Gastrocnemius medialis (tissue), 4 donors: ENCODE measurements at regions not wholly inside any gene's neighbourhood (a gene's known extent, or its start where the extent isn't known, plus 50 kb on each side); places are given as distances from the start of the nearest gene placed in this dataset.

ENCODE experiments used
- ATAC-seq, 2 donors: fragments of 150-250 bp; one replicate each; pipeline ENCODE4 v1.9.1; 2016
- DNase-seq, 2 donors: peaks; one replicate each; pipeline ENCODE4 v3.0.0-alpha.2; 2019
- H3K27ac ChIP-seq, 4 donors: fragments of 200-600 bp; sonication (generic); 1 replicate in 1 of 4; 2 replicates in 3 of 4; pipeline ENCODE4 v1.5.1; 2016 to 2018; ENCODE audit warnings: mild to moderate bottlenecking in 2 of 4, moderate library complexity in 1 of 4
- H3K27me3 ChIP-seq, 3 donors: fragments of 200-600 bp; sonication (generic) in 2 of 3; 1 replicate in 1 of 3; 2 replicates in 2 of 3; pipeline versions ENCODE4 v1.5.1 to v1.6.0; 2016 to 2019; ENCODE audit warnings: mild to moderate bottlenecking in 1 of 3, moderate library complexity in 1 of 3
- H3K36me3 ChIP-seq, 2 donors: fragments of 200-600 bp; sonication (generic) in 1 of 2; one replicate each; pipeline ENCODE4 v1.5.1; 2017 to 2018
- H3K4me1 ChIP-seq, 2 donors: fragments of 200-600 bp; sonication (generic) in 1 of 2; one replicate each; pipeline ENCODE4 v1.5.1; 2016 to 2017; ENCODE audit warnings: mild to moderate bottlenecking in 2 of 2
- H3K4me3 ChIP-seq, 4 donors: fragments of 200-600 bp; sonication (generic) in 3 of 4; 1 replicate in 1 of 4; 2 replicates in 3 of 4; pipeline ENCODE4 v1.5.1; 2016 to 2019; ENCODE audit warnings: mild to moderate bottlenecking in 2 of 4
- H3K9me3 ChIP-seq, 3 donors: fragments of 200-600 bp; sonication (generic) in 2 of 3; 1 replicate in 1 of 3; 2 replicates in 2 of 3; pipeline ENCODE4 v1.5.1; 2016 to 2019
- CTCF ChIP-seq, 5 experiments: fragments of 450-650 bp in 3 of 5; fragments of 200-600 bp in 2 of 5; sonication (generic) in 2 of 5; IDR thresholded peaks in 4 of 5; conservative IDR thresholded peaks in 1 of 5; 1 replicate in 4 of 5; 2 replicates in 1 of 5; pipeline ENCODE4 v1.5.1; 2016 to 2019; ENCODE audit warnings: antibody characterized with exemption in 5 of 5, mild to moderate bottlenecking in 3 of 5, moderate library complexity in 3 of 5
- POLR2A ChIP-seq, 2 donors: fragments of 450-650 bp; IDR thresholded peaks; one replicate each; pipeline ENCODE4 v1.6.1; 2017; ENCODE audit warnings: antibody characterized with exemption in 2 of 2, mild to moderate bottlenecking in 2 of 2, moderate library complexity in 2 of 2
- in situ Hi-C, 4 donors: fragments of 200-750 bp; cut with MboI; loops; one replicate each; pipeline versions ENCODE4 v1.15.0 to v1.8.0; 2017; ENCODE audit warnings: low sequenced_read_pairs in 4 of 4
- intact Hi-C: fragments of 100-400 bp; cut with DNase I; formaldehyde crosslinking; loops from one replicate; pipeline ENCODE4 v1.15.1; 2023; ENCODE audit warnings: low total_unique reads

DNA sequence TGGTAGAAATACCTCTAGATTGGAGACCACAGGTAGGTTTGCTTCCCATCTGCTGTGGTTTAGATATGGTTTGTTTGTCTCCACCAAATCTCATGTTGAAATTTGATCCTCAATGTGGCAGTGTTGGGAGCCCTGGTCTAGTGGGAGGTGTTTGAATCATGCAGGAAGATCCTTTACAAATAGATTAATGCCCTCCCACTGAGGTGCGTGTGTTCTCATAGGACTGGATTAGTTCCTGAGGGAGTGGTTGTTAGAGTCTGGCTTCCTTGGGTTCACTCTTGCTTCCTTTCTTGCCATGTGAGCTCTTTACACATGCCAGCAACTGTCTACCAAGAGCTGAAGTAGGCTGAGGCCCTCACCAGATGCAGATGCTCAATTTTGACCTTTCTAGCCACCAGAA, 391.1 kb upstream of the GRIA1 start:
- H3K4me3 ChIP-seq, result no peak overlapping the region
- ATAC-seq, result no peak
- no peak overlapping the region for H3K27ac ChIP-seq
- TF ChIP-seq CTCF (IDR thresholded peaks at IDR 0.05 in 4 of 5, conservative IDR thresholded peaks at IDR 0.05 in 1 of 5) (no peak), POLR2A (IDR thresholded peaks at IDR 0.05) (no peak)
- in situ Hi-C loops (no loop called here), intact Hi-C loops (no loop called here)
- H3K27me3 ChIP-seq, result no peaks in the 10 kb centered on the region
- no peaks in the 10 kb centered on the region for H3K36me3 ChIP-seq
- H3K4me1 ChIP-seq, result no peaks in the 10 kb centered on the region
- no peaks in the 10 kb centered on the region for H3K9me3 ChIP-seq
- DNase-seq, result no peak

- Histone ChIP-seq H3K27me3 (no peaks in the 10 kb centered on the region), H3K9me3 (no peaks in the 10 kb centered on the region), H3K27ac (no peak overlapping the region), H3K4me3 (no peak overlapping the region), H3K36me3 (no peaks in the 10 kb centered on the region), H3K4me1 (no peaks in the 10 kb centered on the region)
- intact Hi-C loops (no loop called here), in situ Hi-C loops (no loop called here)
- TF ChIP-seq CTCF (IDR thresholded peaks at IDR 0.05 in 4 of 5, conservative IDR thresholded peaks at IDR 0.05 in 1 of 5), result no peak
- TF ChIP-seq POLR2A (IDR thresholded peaks at IDR 0.05), result no peak
- DNase-seq, result no peak
- ATAC-seq, result no peak
Measured at GRCh38 chr5:153101235-153102180, 389.0 kb upstream of the GRIA1 start.

DNA sequence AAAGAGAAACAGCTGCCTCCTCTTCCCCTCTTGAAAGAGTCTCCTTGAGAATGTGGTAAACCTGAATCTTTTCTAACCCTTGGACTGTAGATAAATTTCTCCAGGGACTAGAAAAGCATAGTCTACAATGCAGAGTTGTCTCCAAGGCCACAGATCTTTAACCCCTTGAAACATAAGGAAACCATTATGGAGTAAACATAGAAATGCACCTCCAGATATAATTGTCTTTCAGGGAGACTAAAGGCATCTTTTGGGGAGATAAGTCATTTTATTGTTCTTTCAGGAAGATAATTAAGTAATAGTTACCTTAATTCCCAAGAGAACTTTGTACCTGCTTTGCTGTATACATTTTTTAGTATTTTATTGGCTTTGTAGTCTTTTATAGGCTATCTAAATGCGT, 373.6 kb upstream of the GRIA1 start:
- Histone ChIP-seq H3K36me3 (no peaks in the 10 kb centered on the region), H3K27me3 (no peaks in the 10 kb centered on the region), H3K27ac (no peak overlapping the region), H3K9me3 (no peaks in the 10 kb centered on the region), H3K4me1 (no peaks in the 10 kb centered on the region), H3K4me3 (no peak overlapping the region)
- DNase-seq (no peak), ATAC-seq (no peak)
- intact Hi-C loops (no loop called here), in situ Hi-C loops (no loop called here)
- TF ChIP-seq POLR2A (IDR thresholded peaks at IDR 0.05) (no peak), CTCF (IDR thresholded peaks at IDR 0.05 in 4 of 5, conservative IDR thresholded peaks at IDR 0.05 in 1 of 5) (no peak)

GRCh38 chr5:153118018-153118417, 372.5 kb upstream of the GRIA1 start:
- in situ Hi-C loops (no loop called here), intact Hi-C loops (no loop called here)
- no peak overlapping the region for H3K4me3 ChIP-seq
- TF ChIP-seq POLR2A (IDR thresholded peaks at IDR 0.05) (no peak), CTCF (IDR thresholded peaks at IDR 0.05 in 4 of 5, conservative IDR thresholded peaks at IDR 0.05 in 1 of 5) (no peak)
- ATAC-seq, result no peak
- no peaks in the 10 kb centered on the region for H3K9me3 ChIP-seq
- no peaks in the 10 kb centered on the region for H3K4me1 ChIP-seq
- no peak for DNase-seq
- H3K36me3 ChIP-seq, result no peaks in the 10 kb centered on the region
- no peak overlapping the region for H3K27ac ChIP-seq
- no peaks in the 10 kb centered on the region for H3K27me3 ChIP-seq
